ENCODE measurements at regions not wholly inside any gene's neighbourhood (a gene's known extent, or its start where the extent isn't known, plus 50 kb on each side); places are given as distances from the start of the nearest gene placed in this dataset.

- H2AFZ ChIP-seq (replicated peaks), result no peak overlapping the region
- H3K27ac Mint-ChIP-seq, result no peak overlapping the region
- no peak overlapping the region for H3K4me2 ChIP-seq
- H3K79me2 ChIP-seq (ENCODE audit: low read depth), result no peaks in the 10 kb centered on the region
- H3K36me3 ChIP-seq, result no peaks in the 10 kb centered on the region
- H3K36me3 Mint-ChIP-seq, result no peaks in the 10 kb centered on the region
- no peaks in the 10 kb centered on the region for H3F3A ChIP-seq (ENCODE audit: low read depth)
- H4K20me1 ChIP-seq (ENCODE audit: low read depth), result no peaks in the 10 kb centered on the region
- peaks cover 3% of the 10 kb centered on the region for H3K27me3 Mint-ChIP-seq (ENCODE audit: insufficient read depth, low read depth)
- DNase-seq (ENCODE audit: low spot score), result no peak
- H3K9me3 Mint-ChIP-seq, result no peaks in the 10 kb centered on the region
- peaks cover 1% of the 10 kb centered on the region for H3K4me1 ChIP-seq
- no peaks in the 10 kb centered on the region for H3K9me3 ChIP-seq (ENCODE audit: low read depth)
- TF ChIP-seq EZH2 (IDR thresholded peaks at IDR 0.05), result no peak
- TF ChIP-seq, protein P1, sequence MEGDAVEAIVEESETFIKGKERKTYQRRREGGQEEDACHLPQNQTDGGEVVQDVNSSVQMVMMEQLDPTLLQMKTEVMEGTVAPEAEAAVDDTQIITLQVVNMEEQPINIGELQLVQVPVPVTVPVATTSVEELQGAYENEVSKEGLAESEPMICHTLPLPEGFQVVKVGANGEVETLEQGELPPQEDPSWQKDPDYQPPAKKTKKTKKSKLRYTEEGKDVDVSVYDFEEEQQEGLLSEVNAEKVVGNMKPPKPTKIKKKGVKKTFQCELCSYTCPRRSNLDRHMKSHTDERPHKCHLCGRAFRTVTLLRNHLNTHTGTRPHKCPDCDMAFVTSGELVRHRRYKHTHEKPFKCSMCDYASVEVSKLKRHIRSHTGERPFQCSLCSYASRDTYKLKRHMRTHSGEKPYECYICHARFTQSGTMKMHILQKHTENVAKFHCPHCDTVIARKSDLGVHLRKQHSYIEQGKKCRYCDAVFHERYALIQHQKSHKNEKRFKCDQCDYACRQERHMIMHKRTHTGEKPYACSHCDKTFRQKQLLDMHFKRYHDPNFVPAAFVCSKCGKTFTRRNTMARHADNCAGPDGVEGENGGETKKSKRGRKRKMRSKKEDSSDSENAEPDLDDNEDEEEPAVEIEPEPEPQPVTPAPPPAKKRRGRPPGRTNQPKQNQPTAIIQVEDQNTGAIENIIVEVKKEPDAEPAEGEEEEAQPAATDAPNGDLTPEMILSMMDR (IDR thresholded peaks at IDR 0.05), result no peak
- no peak for TF ChIP-seq EZH2phosphoT487 (IDR thresholded peaks at IDR 0.05)
- H3K27ac ChIP-seq, result no peak overlapping the region
- H3K27me3 ChIP-seq, result no peaks in the 10 kb centered on the region
- no peak overlapping the region for H3K4me3 ChIP-seq
- H3K4me3 Mint-ChIP-seq, result no peak overlapping the region
- peaks cover 3% of the 10 kb centered on the region for H3K4me1 Mint-ChIP-seq
- H3K9ac ChIP-seq, result no peak overlapping the region
Observed at GRCh38 chr9:79889369-79889768, 317.6 kb downstream of the TLE4 start.

- H3K79me2 ChIP-seq (ENCODE audit: low read depth), result no peaks in the 10 kb centered on the region
- Mint-ChIP-seq H3K9me3 (peaks cover 3% of the 10 kb centered on the region), H3K4me1 (peaks cover 4% of the 10 kb centered on the region), H3K27ac (no peak overlapping the region), H3K36me3 (no peaks in the 10 kb centered on the region), H3K27me3 (ENCODE audit: insufficient read depth, low read depth) (peaks cover 5% of the 10 kb centered on the region), H3K4me3 (no peak overlapping the region)
- no peak overlapping the region for H3K4me2 ChIP-seq
- H4K20me1 ChIP-seq (ENCODE audit: low read depth), result no peaks in the 10 kb centered on the region
- no peak overlapping the region for H3K4me3 ChIP-seq
- DNase-seq (ENCODE audit: low spot score), result no peak
- H3K9ac ChIP-seq, result no peak overlapping the region
- peaks cover 5% of the 10 kb centered on the region for H3K4me1 ChIP-seq
- no peaks in the 10 kb centered on the region for H3K36me3 ChIP-seq
- no peaks in the 10 kb centered on the region for H3K9me3 ChIP-seq (ENCODE audit: low read depth)
- H2AFZ ChIP-seq (replicated peaks), result peak overlapping the region; percentile 21
- H3K27ac ChIP-seq, result no peak overlapping the region
- TF ChIP-seq EZH2phosphoT487 (IDR thresholded peaks at IDR 0.05) (no peak), EZH2 (IDR thresholded peaks at IDR 0.05) (no peak)
- TF ChIP-seq, protein P1 (IDR thresholded peaks at IDR 0.05), result no peak
- H3K27me3 ChIP-seq, result no peaks in the 10 kb centered on the region
- no peaks in the 10 kb centered on the region for H3F3A ChIP-seq (ENCODE audit: low read depth)
Observed at GRCh38 chr9:79885093-79885857, 313.5 kb downstream of the TLE4 start.

GRCh38 chr9:79884546-79884945 lies 312.8 kb downstream of the TLE4 start:
- H3K9me3 Mint-ChIP-seq, result peaks cover 3% of the 10 kb centered on the region
- no peaks in the 10 kb centered on the region for H3K9me3 ChIP-seq (ENCODE audit: low read depth)
- no peak for TF ChIP-seq EZH2phosphoT487 (IDR thresholded peaks at IDR 0.05)
- no peak for TF ChIP-seq EZH2 (IDR thresholded peaks at IDR 0.05)
- TF ChIP-seq, protein P1 (IDR thresholded peaks at IDR 0.05), result no peak
- no peak overlapping the region for H3K27ac ChIP-seq
- no peak overlapping the region for H3K4me3 ChIP-seq
- H3K4me1 ChIP-seq, result peaks cover 5% of the 10 kb centered on the region
- no peak overlapping the region for H3K9ac ChIP-seq
- no peaks in the 10 kb centered on the region for H4K20me1 ChIP-seq (ENCODE audit: low read depth)
- H3K27me3 ChIP-seq, result no peaks in the 10 kb centered on the region
- no peak for DNase-seq (ENCODE audit: low spot score)
- H3K27ac Mint-ChIP-seq, result peak overlapping the region; percentile 17
- H3K4me1 Mint-ChIP-seq, result peaks cover 4% of the 10 kb centered on the region
- H2AFZ ChIP-seq (replicated peaks), result peak overlapping the region; percentile 21
- no peaks in the 10 kb centered on the region for H3K36me3 ChIP-seq
- no peaks in the 10 kb centered on the region for H3F3A ChIP-seq (ENCODE audit: low read depth)
- no peaks in the 10 kb centered on the region for H3K36me3 Mint-ChIP-seq
- no peaks in the 10 kb centered on the region for H3K79me2 ChIP-seq (ENCODE audit: low read depth)
- H3K4me2 ChIP-seq, result no peak overlapping the region
- no peak overlapping the region for H3K4me3 Mint-ChIP-seq
- peaks cover 5% of the 10 kb centered on the region for H3K27me3 Mint-ChIP-seq (ENCODE audit: insufficient read depth, low read depth)

Measured in neural progenitor cell (in vitro differentiated cells).